ENCODE measurements at regions not wholly inside any gene's neighbourhood (a gene's known extent, or its start where the extent isn't known, plus 50 kb on each side); places are given as distances from the start of the nearest gene placed in this dataset.

DNA sequence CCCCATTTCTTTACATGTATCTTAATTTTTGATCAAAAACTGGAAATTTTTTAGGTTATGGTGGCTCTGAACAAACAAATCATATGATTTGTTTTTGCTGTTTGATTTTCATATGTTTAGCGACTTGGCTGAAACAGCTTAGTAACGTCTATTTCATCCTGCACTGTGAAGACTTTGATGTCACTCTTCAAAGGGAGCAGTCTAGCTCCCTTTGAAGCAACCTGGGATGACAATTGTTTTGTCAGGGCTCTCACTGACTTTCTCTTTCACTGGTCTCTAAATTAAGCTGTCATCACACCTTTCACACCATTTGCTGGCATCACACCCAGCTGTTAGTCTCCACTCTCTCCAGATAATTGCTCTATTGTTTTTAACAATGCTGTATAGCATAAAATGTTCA is 896.9 kb downstream of the IGSF11 start:
- DNase-seq = no peak
- H3K9me3 ChIP-seq = no peaks in the 10 kb centered on the region
- intact Hi-C loops (cut with micrococcal nuclease; ENCODE audit: unreplicated experiment) = no loop called here
- Mint-ChIP-seq H3K9me3 (ENCODE audit: unreplicated experiment) (peaks cover 11% of the 10 kb centered on the region), H3K4me1 (ENCODE audit: low read depth, unreplicated experiment) (no peaks in the 10 kb centered on the region), H3K36me3 (ENCODE audit: insufficient read depth, unreplicated experiment) (no peaks in the 10 kb centered on the region), H3K27ac (ENCODE audit: unreplicated experiment) (no peak overlapping the region), H3K4me3 (ENCODE audit: unreplicated experiment) (no peak overlapping the region), H3K27me3 (ENCODE audit: insufficient read depth, unreplicated experiment) (peaks cover 4% of the 10 kb centered on the region)
- BruUV-seq (replicated peaks) = no TSS peak
- H3K4me1 ChIP-seq = no peaks in the 10 kb centered on the region
- ChIA-PET POLR2A (no interaction called here), CTCF (no interaction called here)
- H3K4me3 ChIP-seq (ENCODE audit: low read depth, low read length) = no peak overlapping the region
- H3K27me3 ChIP-seq (replicated peaks; ENCODE audit: control insufficient read depth, insufficient read depth, low read length) = no peaks in the 10 kb centered on the region
- H3K36me3 ChIP-seq (ENCODE audit: control insufficient read depth, insufficient read depth, low read length) = no peaks in the 10 kb centered on the region
- TF ChIP-seq, protein P1, sequence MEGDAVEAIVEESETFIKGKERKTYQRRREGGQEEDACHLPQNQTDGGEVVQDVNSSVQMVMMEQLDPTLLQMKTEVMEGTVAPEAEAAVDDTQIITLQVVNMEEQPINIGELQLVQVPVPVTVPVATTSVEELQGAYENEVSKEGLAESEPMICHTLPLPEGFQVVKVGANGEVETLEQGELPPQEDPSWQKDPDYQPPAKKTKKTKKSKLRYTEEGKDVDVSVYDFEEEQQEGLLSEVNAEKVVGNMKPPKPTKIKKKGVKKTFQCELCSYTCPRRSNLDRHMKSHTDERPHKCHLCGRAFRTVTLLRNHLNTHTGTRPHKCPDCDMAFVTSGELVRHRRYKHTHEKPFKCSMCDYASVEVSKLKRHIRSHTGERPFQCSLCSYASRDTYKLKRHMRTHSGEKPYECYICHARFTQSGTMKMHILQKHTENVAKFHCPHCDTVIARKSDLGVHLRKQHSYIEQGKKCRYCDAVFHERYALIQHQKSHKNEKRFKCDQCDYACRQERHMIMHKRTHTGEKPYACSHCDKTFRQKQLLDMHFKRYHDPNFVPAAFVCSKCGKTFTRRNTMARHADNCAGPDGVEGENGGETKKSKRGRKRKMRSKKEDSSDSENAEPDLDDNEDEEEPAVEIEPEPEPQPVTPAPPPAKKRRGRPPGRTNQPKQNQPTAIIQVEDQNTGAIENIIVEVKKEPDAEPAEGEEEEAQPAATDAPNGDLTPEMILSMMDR (IDR thresholded peaks at IDR 0.05; ENCODE audit: insufficient read depth in 1 of 2, low read depth in 1 of 2, low read length in 1 of 2, severe bottlenecking in 1 of 2, unreplicated experiment in 1 of 2) = no peak

DNA sequence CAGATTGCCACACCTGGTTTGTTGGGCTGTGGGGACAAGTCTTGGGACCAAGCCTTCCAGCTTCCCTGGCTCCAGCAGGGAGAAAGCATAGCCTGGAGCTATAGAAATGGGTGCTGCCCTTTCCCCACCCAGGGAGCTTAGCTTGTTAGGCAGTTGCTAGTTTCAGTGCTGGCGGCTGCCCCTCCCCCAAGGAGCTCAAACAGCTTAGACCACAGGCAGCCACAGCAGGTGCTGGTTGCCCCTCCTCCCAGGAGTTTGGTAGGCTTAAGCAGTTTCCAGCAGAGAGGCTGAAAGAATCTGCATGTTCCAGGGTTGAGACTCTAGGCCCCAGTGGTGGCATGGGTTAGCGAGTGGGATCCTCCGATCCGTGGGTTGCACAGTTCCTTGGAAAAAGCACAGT is 889.7 kb downstream of the IGSF11 start:
- Mint-ChIP-seq H3K4me3 (ENCODE audit: unreplicated experiment) (no peak overlapping the region), H3K9me3 (ENCODE audit: unreplicated experiment) (peaks cover 19% of the 10 kb centered on the region), H3K4me1 (ENCODE audit: low read depth, unreplicated experiment) (no peaks in the 10 kb centered on the region), H3K27me3 (ENCODE audit: insufficient read depth, unreplicated experiment) (no peaks in the 10 kb centered on the region), H3K36me3 (ENCODE audit: insufficient read depth, unreplicated experiment) (no peaks in the 10 kb centered on the region), H3K27ac (ENCODE audit: unreplicated experiment) (no peak overlapping the region)
- POLR2A ChIA-PET = no interaction called here
- Histone ChIP-seq H3K4me3 (ENCODE audit: low read depth, low read length) (no peak overlapping the region), H3K36me3 (ENCODE audit: control insufficient read depth, insufficient read depth, low read length) (no peaks in the 10 kb centered on the region), H3K9me3 (no peaks in the 10 kb centered on the region), H3K4me1 (no peaks in the 10 kb centered on the region), H3K27me3 (replicated peaks; ENCODE audit: control insufficient read depth, insufficient read depth, low read length) (no peaks in the 10 kb centered on the region)
- BruUV-seq (replicated peaks) = no TSS peak
- intact Hi-C loops (cut with micrococcal nuclease; ENCODE audit: unreplicated experiment) = no loop called here
- no peak for DNase-seq
- CTCF ChIA-PET = no interaction called here
- TF ChIP-seq, protein P1 (IDR thresholded peaks at IDR 0.05; ENCODE audit: insufficient read depth in 1 of 2, low read depth in 1 of 2, low read length in 1 of 2, severe bottlenecking in 1 of 2, unreplicated experiment in 1 of 2) = no peak

DNA sequence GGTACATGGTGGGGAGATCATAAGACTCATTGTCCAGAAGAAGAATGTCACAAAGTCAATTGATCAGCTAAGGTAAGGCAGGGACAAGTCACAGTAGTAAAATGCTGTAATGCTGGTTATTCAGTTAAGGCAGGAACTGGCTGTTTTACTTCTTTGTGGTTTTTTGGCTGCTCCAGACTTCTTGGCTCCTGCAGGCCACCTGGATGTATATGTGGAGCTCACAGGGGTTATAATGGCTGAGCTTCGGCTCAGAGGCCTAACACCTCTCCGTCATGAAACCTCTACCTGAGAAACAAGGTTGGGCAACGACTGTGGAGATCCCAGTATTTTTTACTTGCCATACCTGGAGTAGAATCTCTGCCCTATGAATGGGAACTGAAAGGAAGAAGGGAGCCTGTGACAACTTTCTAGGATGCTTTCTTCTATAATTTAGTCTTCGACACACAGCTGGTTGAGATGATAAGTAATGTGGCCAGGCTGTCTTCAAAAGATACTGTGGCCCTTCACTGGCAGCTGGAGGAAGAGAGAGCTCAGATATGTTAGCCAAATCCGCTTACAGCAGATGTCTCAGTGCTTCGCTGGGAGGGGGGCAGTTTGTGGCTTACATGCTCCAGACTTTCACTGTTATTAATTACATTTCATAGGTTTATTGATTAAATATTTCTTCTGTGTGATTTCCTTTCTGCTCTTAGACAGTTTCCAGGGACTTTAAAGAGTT is 887.8 kb downstream of the IGSF11 start:
- Mint-ChIP-seq H3K4me3 (ENCODE audit: unreplicated experiment) (no peak overlapping the region), H3K27ac (ENCODE audit: unreplicated experiment) (no peak overlapping the region), H3K27me3 (ENCODE audit: insufficient read depth, unreplicated experiment) (no peaks in the 10 kb centered on the region), H3K36me3 (ENCODE audit: insufficient read depth, unreplicated experiment) (no peaks in the 10 kb centered on the region), H3K9me3 (ENCODE audit: unreplicated experiment) (peaks cover 16% of the 10 kb centered on the region), H3K4me1 (ENCODE audit: low read depth, unreplicated experiment) (no peaks in the 10 kb centered on the region)
- Histone ChIP-seq H3K9me3 (no peaks in the 10 kb centered on the region), H3K27me3 (replicated peaks; ENCODE audit: control insufficient read depth, insufficient read depth, low read length) (no peaks in the 10 kb centered on the region), H3K4me3 (ENCODE audit: low read depth, low read length) (no peak overlapping the region), H3K36me3 (ENCODE audit: control insufficient read depth, insufficient read depth, low read length) (no peaks in the 10 kb centered on the region), H3K4me1 (no peaks in the 10 kb centered on the region)
- TF ChIP-seq, protein P1 (IDR thresholded peaks at IDR 0.05; ENCODE audit: insufficient read depth in 1 of 2, low read depth in 1 of 2, low read length in 1 of 2, severe bottlenecking in 1 of 2, unreplicated experiment in 1 of 2) = no peak
- CTCF ChIA-PET = no interaction called here
- intact Hi-C loops (cut with micrococcal nuclease; ENCODE audit: unreplicated experiment) = no loop called here
- POLR2A ChIA-PET = no interaction called here
- no peak for DNase-seq
- no TSS peak for BruUV-seq (replicated peaks)
